GM12878 (cell line): ENCODE measurements at regions not wholly inside any gene's neighbourhood (a gene's known extent, or its start where the extent isn't known, plus 50 kb on each side); places are given as distances from the start of the nearest gene placed in this dataset.
A peak's percentile ranks its signal among the peaks of the same experiment; 100 is the strongest.

Experiments used
- ATAC-seq: fragments of 200-7000 bp; cut with Tn5 transposase; 3 replicates; pipeline ENCODE4 v1.9.1; 2020; ENCODE audit warnings: mild to moderate bottlenecking, moderate library complexity
- BruUV-seq: library from RNA; stranded (reverse); fragments of 400-500 nt; replicated peaks from 2 replicates; lab custom pipeline; 2021; lab: Mats Ljungman, UMichigan
- CTCF ChIA-PET: fragments of 300-600 bp; sonication (Branson Sonifier 250); formaldehyde crosslinking; extraction: SDS; loops from one replicate; lab custom pipeline; 2021; ENCODE audit warnings: inconsistent platforms; lab: Yijun Ruan, JAX
- POLR2A ChIA-PET: fragments of 350-600 bp; formaldehyde crosslinking; extraction: SDS; loops from one replicate; lab custom pipeline; 2021; ENCODE audit warnings: inconsistent platforms; lab: Charles Lee
- RAD21 ChIA-PET: fragments of 300-600 bp; sonication (Branson Sonifier 250); formaldehyde crosslinking; loops from one replicate; lab custom pipeline; 2023; ENCODE audit warnings: antibody characterized with exemption; ENCODE audit not compliant: unreplicated experiment; lab: Charles Lee
- SMC1A ChIA-PET: fragments of 300-600 bp; sonication (Branson Sonifier 250); formaldehyde crosslinking; loops from one replicate; lab custom pipeline; 2023; ENCODE audit not compliant: unreplicated experiment, uncharacterized antibody; lab: Charles Lee
- DNase-seq: peaks from one replicate; pipeline ENCODE4 v3.0.0-alpha.2; 2011; ENCODE audit warnings: low read depth, low spot score
- FAIRE-seq: peaks from 3 replicates; lab custom pipeline; 2011; peaks lifted over from hg19 to GRCh38; lab: Jason Lieb, UNC
- H2AFZ ChIP-seq: 2 replicates; pipeline ENCODE4 v1.6.0; 2011; ENCODE audit warnings: low read depth, low read length, control low read depth; ENCODE audit not compliant: control insufficient read depth
- H3K27ac ChIP-seq: 2 replicates; pipeline ENCODE4 v1.5.1; 2011; ENCODE audit warnings: control low read depth; ENCODE audit not compliant: control insufficient read depth, insufficient read depth
- H3K27me3 ChIP-seq, 2 experiments: replicated peaks in 1 of 2; 2 replicates each; pipeline versions ENCODE4 v1.6.0 to v1.6.1; 2011; ENCODE audit warnings: low read length in 1 of 2; ENCODE audit not compliant: control insufficient read depth in 2 of 2, insufficient read depth in 2 of 2
- H3K36me3 ChIP-seq, 2 experiments: 2 replicates each; pipeline ENCODE4 v1.5.1; 2011; ENCODE audit warnings: low read length in 1 of 2; ENCODE audit not compliant: control insufficient read depth in 2 of 2, insufficient read depth in 2 of 2
- H3K4me1 ChIP-seq: 2 replicates; pipeline ENCODE4 v1.6.1; 2011; ENCODE audit warnings: mild to moderate bottlenecking, low read length, moderate library complexity, mixed read lengths; ENCODE audit not compliant: control insufficient read depth, insufficient read depth
- H3K4me2 ChIP-seq: 2 replicates; pipeline ENCODE4 v1.6.0; 2011; ENCODE audit warnings: control low read depth; ENCODE audit not compliant: control insufficient read depth, insufficient read depth
- H3K4me3 ChIP-seq: fragments of 200-600 bp; sonication (generic); 2 replicates; pipeline ENCODE4 v1.5.1; 2016
- H3K79me2 ChIP-seq: 2 replicates; pipeline ENCODE4 v1.6.0; 2011; ENCODE audit warnings: low read length; ENCODE audit not compliant: control insufficient read depth, insufficient read depth
- H3K9ac ChIP-seq: 2 replicates; pipeline ENCODE4 v1.8.0; 2011; ENCODE audit warnings: low read length, control low read depth, mixed read lengths; ENCODE audit not compliant: control insufficient read depth, insufficient read depth
- H3K9me3 ChIP-seq: replicated peaks from 3 replicates; pipeline ENCODE4 v1.5.1; 2011; ENCODE audit warnings: mild to moderate bottlenecking, low read length; ENCODE audit not compliant: control insufficient read depth, insufficient read depth
- H4K20me1 ChIP-seq: 2 replicates; pipeline ENCODE4 v1.6.0; 2011; ENCODE audit not compliant: control insufficient read depth, insufficient read depth
- CTCF ChIP-seq, 3 experiments: IDR thresholded peaks in 2 of 3; conservative IDR thresholded peaks in 1 of 3; 2 replicates each; pipeline ENCODE4 v1.5.1; 2011; ENCODE audit warnings: low read depth in 3 of 3, low read length in 3 of 3, mild to moderate bottlenecking in 3 of 3, control low read depth in 2 of 3, moderate library complexity in 2 of 3, inconsistent platforms in 1 of 3, mixed read lengths in 1 of 3; ENCODE audit not compliant: control insufficient read depth in 2 of 3, insufficient read depth in 1 of 3; ENCODE audit errors: extremely low read depth in 1 of 3
- NR2F1 ChIP-seq: fragments of 450-650 bp; conservative IDR thresholded peaks from 2 replicates; pipeline ENCODE4 v1.6.1; 2017; ENCODE audit warnings: mild to moderate bottlenecking
- RAD21 ChIP-seq: IDR thresholded peaks from 2 replicates; pipeline ENCODE4 v1.6.1; 2011; ENCODE audit warnings: mild to moderate bottlenecking, low read depth, low read length, moderate library complexity; ENCODE audit not compliant: insufficient read depth
- SKIL ChIP-seq: fragments of 450-650 bp; IDR thresholded peaks from 2 replicates; pipeline ENCODE4 v1.6.1; 2017; ENCODE audit warnings: mild to moderate bottlenecking, low read depth, inconsistent platforms; ENCODE audit not compliant: poor library complexity, severe bottlenecking
- SMC3 ChIP-seq: IDR thresholded peaks from 2 replicates; pipeline ENCODE4 v1.6.1; 2011; ENCODE audit warnings: low read length, improper control_type of control experiment, borderline replicate concordance
- YY1 ChIP-seq: IDR thresholded peaks from 2 replicates; pipeline ENCODE4 v1.6.1; 2011; ENCODE audit warnings: low read depth, mild to moderate bottlenecking, low read length
- WGBS: methylation state at CpG from one replicate; pipeline ENCODE4 v1.1.6; 2016; ENCODE audit warnings: low lambda C conversion rate; ENCODE audit not compliant: insufficient replicate concordance, insufficient coverage; ENCODE audit errors: missing lambda C conversion rate; 5-methylcytosine and 5-hydroxymethylcytosine counted together
- in situ Hi-C: fragments of 300-500 bp; cut with MboI; formaldehyde crosslinking; loops from 9 replicates; pipeline ENCODE4 v1.14.3; 2018; ENCODE audit warnings: mixed read lengths
- intact Hi-C: fragments of 100-400 bp; cut with micrococcal nuclease; formaldehyde crosslinking; loops from one replicate; pipeline ENCODE4 v1.14.2; 2022; ENCODE audit not compliant: unreplicated experiment

- intact Hi-C loops = loop anchor here (2.0 to 10.0 kb wide), 6 partner anchors 40 to 650 kb away; no protein-coding TSS in a partner anchor
- no peaks in the 10 kb centered on the region for H3K9me3 ChIP-seq
- no peak overlapping the region for H3K9ac ChIP-seq
- peaks cover 18% of the 10 kb centered on the region for H3K4me1 ChIP-seq
- POLR2A ChIA-PET = no interaction called here
- H2AFZ ChIP-seq = no peak overlapping the region
- H3K4me3 ChIP-seq = no peak overlapping the region
- H3K27me3 ChIP-seq = no peaks in the 10 kb centered on the region; a peak in 2 of 4 replicates
- in situ Hi-C loops = no loop called here
- no peak overlapping the region for H3K27ac ChIP-seq
- 8% methylated on average over 4 of the region's 4 CpGs for WGBS
- FAIRE-seq = no peak
- RAD21 ChIA-PET = interaction anchor here (0.7 to 4.4 kb wide), 12 partner anchors 14 to 654 kb away, joined by 3 to 25 read pairs (median 4); no protein-coding TSS in a partner anchor
- no TSS peak for BruUV-seq
- peak; percentile 62 for ATAC-seq
- peak; percentile 47 to 64 (median 58); a peak in 5 of 6 replicates for TF ChIP-seq CTCF (IDR thresholded peaks at IDR 0.05 in 2 of 3, conservative IDR thresholded peaks at IDR 0.05 in 1 of 3; ENCODE audit: control insufficient read depth in 2 of 3, extremely low read depth in 1 of 3, insufficient read depth in 1 of 3, low read depth in 3 of 3, low read length in 3 of 3)
- peak; percentile 45; the same call in 1 of the 2 replicates for TF ChIP-seq YY1
- peak; percentile 65 for TF ChIP-seq RAD21
- TF ChIP-seq SKIL = no peak
- peak; percentile 76 for TF ChIP-seq SMC3
- peak; percentile 65 for TF ChIP-seq NR2F1
- H4K20me1 ChIP-seq = no peaks in the 10 kb centered on the region
- H3K4me2 ChIP-seq = no peak overlapping the region
- no peak for DNase-seq
- SMC1A ChIA-PET = interaction anchor here (0.8 to 4.7 kb wide), 4 partner anchors 38 to 730 kb away, joined by 3 to 49 read pairs (median 4); no protein-coding TSS in a partner anchor
- H3K79me2 ChIP-seq = no peaks in the 10 kb centered on the region
- CTCF ChIA-PET = interaction anchor here (0.8 to 5.3 kb wide), 10 partner anchors 9 to 1058 kb away, joined by 3 to 33 read pairs (median 4); no protein-coding TSS in a partner anchor
- H3K36me3 ChIP-seq = no peaks in the 10 kb centered on the region
These were observed 283.4 kb downstream of the BCOR start for GRCh38 chrX:39814391-39814790.
